Astrocyte (in vitro differentiated cells and primary cell): ENCODE measurements at regions not wholly inside any gene's neighbourhood (a gene's known extent, or its start where the extent isn't known, plus 50 kb on each side); places are given as distances from the start of the nearest gene placed in this dataset.

Source experiments
- CTCF ChIP-seq: IDR thresholded peaks from 2 replicates; pipeline ENCODE4 v1.5.1; 2011; ENCODE audit warnings: low read depth, mild to moderate bottlenecking, inconsistent platforms, low read length, moderate library complexity; ENCODE audit not compliant: insufficient read depth
- EZH2 ChIP-seq: IDR thresholded peaks from 2 replicates; pipeline ENCODE4 v1.6.1; 2012; ENCODE audit warnings: mild to moderate bottlenecking, low read length, inconsistent platforms; ENCODE audit not compliant: insufficient read depth

- TF ChIP-seq CTCF (no peak), EZH2 (no peak)
Observed at GRCh38 chr10:71059054-71059818, 153.1 kb upstream of the UNC5B start.
